GM21390 (cell line): ENCODE measurements at regions not wholly inside any gene's neighbourhood (a gene's known extent, or its start where the extent isn't known, plus 50 kb on each side); places are given as distances from the start of the nearest gene placed in this dataset.
"Not testable (repeated sequence)": the region's sequence is repeated elsewhere in the genome, so short reads cannot be mapped to it uniquely, and the experiment has no call there.

Source experiments
- ATAC-seq: cut with Tn5 transposase; IDR thresholded peaks from one replicate; pipeline ENCODE4 v1.9.1; 2021; ENCODE audit not compliant: unreplicated experiment

DNA sequence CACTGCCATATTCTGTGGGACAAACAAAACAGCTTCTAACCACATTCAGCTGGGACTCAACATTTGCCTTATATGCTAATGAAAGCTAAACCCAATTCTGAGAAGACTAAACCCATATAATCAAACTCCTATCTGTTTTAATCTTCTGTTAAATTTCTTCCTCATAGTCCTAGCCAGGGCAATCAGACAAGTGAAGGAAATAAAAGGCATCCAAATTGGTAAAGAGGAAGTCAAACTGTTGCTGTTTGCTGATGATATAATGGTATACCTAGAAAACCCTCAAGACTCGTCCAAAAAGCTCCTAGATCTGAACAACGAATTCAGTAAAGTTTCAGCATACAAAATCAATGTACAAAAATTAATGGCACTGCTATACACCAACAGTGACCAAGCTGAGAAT is 157.1 kb downstream of the PHLDA1 start:
- no peak for ATAC-seq

DNA sequence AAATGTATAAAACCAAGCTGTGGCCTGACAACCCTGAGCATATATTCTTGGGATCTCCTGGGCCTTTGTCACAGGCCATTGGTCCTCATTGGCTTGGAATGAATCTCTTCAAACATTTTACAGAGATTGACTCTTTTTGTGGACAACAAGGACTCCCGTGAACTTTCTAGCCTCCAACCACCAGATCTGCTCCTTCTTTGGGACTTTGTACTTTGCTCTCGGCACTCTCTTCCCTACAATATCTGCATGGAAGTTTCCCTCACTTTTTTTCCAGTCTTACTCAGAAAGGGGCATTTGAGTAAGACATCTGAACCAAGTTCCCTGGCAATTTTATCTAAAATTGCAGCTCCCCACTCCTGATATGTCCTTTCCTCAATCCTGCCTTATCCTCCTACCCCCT is 158.8 kb downstream of the PHLDA1 start:
- ATAC-seq: no peak

DNA sequence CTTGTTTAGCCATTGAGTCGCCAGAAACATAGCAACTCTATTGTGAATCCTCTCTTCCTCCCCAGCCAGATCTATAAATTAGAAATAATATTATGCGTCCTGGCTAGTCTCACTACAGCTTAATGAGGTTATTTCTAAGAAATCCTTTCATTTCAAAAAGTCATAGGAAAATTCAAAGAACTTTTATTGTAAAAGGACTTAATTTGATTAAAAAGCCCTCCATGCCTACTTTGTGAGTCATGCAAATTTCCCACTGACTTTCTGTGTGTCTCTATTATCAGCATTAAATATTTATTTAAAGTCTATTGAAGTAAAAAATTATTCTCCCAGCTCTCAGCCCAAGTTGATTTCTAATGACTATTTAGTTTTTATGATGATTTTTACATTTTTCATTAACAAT is 160.7 kb downstream of the PHLDA1 start:
- no peak for ATAC-seq

DNA sequence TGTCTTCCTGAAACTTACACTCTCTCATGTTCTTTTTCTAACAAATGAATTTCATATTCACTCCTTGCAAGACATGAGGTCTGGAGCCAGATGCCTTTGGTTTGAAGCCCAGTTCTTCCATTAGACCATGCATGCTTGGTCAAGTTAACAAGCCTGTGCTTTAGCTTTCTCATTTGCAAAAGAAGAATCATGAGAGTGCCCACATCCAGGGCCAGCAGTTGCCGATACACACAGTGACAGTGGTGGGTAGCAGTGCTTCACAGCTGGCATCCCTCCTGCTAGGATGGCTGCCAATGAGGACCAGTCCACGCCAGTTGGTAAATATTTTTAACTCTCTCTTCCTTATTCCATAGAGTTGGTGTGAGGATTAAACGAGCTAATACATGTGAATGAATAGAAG is 163.1 kb downstream of the PHLDA1 start:
- ATAC-seq: no peak

DNA sequence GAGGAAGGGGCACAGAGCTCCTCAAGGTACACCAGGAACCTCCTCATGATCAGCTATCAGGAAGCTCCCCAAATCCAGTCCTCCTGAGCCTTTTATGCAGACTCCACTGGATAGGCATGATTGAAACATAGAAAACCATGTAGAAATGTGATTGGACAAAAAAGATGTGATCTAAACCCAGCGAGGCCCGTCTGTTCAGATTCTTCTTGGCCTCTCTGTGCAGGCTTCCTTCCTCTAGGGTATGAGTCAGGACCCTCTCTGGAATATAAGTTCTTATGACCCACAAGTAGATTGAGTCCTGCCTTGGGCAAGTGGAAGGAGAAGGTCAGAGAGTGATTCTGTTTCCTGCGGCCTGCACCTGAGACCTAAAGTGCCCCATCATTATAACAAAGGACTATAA is 166.3 kb downstream of the PHLDA1 start:
- no peak for ATAC-seq

DNA sequence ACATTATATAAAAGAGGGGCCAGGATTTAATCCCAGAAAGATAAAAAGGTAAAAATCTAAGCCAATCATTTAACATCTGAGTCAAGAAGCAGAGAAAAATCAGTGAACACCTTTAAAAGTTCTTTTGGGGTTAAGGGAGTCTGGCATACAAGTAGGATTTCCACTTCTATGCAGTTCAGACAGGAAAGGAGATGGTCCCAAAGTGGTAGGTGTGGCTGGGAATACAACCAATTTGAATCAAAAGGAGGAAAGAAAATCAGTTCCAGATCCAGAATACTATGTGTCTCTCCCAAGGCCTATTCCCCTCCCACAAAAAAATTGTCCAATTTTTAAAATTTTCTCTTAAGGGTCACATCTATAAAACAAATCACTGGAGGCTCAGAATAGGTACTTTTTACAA is 167.4 kb downstream of the PHLDA1 start:
- no peak for ATAC-seq

DNA sequence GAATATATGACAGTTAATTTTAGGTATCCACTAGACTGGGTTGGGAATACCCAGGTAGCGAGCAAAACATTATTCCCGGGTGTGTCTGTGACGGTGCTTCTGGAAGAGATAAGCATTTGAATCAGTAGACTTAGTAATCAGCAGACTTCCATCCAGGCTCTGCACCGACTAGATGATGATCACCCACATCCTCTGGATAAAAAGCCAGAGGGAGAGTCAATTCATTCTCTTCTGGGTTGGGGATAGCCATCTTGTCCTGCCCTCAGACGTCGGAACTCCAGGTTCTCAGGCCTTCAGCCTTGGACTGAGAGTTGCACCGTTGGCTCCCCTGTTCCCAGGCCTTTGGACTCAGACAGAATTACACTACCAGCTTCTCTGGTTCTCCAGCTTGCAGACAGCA is 168.0 kb downstream of the PHLDA1 start:
- no peak for ATAC-seq

DNA sequence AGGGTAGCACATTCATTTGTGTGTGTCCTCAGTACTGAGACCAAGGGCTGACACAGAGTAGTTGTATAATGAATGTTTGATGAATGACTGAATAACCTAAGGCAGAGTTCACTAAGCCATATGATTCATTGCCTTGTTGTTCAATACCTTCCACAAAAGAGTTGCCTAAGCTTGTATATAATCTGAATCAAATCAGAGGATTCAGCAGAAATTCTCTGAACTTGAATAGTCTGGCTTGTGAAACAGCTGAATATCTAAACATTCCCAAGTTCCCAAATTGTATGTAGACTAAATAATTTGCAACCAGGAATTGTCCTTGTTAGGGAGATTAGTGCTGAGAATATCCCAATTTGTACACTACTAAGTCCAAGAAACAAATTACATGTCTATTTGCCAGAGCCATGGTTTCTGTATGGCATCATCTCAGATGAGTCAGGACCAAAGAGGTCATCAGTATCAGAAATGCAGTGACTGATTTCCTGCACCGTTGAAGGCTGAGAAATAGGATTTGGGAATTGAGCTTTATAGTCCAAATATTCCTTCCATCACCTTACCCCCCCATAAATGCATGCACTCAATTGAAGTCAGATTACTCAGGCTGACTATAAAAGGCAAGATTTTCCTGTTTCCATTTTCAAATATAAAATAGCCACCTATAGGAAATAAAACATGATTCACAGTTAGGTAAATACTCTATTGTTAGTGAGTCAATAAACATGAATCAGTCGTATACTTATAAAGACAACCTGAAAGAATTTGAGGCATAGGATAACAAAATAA is 168.7 kb downstream of the PHLDA1 start:
- ATAC-seq: no peak

DNA sequence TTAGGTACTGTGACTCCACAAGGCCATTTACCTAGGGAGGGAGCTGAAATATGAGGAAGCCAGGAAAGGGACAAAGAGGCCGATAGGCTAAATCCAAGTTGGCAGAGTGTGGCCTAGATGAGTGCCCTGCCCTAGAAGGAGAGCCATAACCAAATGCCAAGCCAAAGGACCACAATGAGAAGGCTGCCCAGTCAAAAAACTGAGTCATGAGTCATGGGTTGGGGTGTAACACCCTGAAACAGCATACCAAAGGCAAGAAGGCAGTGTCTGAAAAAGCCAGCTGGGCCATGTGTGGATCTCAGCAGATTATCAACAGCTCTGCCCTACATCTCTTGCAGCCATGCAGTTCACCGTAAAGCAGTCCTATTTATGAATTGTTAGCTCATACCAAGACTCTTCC is 171.7 kb downstream of the PHLDA1 start:
- ATAC-seq: no peak

DNA sequence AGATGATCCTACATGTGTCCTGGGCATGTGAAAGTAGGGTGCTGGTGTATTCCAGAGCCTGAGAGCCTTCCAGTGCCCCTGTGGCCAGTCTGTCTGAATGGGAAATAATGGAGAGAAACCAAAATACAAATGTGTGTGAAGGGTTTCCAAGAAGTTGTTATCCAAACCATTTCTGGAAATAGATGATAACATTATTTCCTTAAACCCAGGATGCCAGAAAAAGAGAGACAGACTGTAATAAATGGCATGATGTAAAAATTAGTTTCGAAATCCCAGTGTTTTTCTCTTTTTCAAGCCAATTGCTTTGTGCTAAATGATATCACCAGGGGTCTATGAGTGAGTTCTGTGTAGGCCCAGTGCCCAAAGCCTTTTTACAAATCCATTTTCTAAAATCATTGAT is 175.3 kb downstream of the PHLDA1 start:
- ATAC-seq: no peak

DNA sequence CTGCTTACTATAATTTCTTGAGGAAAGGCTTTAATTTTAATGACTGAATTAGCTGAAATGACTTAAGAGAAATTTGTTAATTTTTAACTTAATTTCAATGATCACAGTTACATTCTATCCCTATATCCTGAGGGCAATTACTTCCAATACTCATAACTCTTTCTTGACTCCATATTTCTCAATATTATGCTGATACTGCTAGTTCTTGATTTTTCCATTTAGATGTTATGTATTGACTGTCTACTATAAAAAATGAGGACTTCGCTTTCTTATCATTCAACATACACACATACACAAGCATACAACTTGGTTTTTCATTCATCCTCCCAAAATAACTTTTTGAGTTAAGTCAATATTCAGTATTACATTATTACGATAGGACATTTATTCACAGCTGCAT is 176.2 kb downstream of the PHLDA1 start:
- no peak for ATAC-seq

DNA sequence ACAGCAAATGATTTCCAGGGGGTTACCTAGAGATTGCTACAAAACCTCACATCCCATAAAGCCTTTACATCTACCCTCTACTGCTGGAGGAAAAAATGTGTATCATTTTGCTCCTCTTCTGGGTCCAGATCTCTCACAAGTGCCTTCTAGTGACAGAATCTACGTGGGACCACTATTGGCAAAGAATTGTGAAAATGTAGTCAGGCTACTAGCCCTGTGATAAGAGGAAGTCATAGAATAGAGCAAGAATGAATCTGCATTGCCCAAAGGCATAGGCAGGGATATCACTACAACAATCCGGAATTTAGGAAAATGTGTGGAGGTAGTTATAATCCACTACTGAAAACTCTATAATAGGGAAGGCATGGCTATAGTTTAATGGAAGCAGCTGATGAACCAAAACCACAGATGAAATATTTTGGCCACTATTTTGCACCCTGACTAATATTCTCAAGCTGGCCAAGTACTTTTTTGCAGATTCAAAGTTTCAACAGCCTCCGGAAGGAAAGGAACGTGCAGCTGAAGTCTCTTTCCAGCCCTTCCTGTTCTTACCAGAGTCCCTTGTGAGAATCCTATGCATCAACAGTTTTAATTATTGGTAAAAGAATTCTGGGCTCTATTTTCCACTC is 176.8 kb downstream of the PHLDA1 start:
- ATAC-seq: no peak

DNA sequence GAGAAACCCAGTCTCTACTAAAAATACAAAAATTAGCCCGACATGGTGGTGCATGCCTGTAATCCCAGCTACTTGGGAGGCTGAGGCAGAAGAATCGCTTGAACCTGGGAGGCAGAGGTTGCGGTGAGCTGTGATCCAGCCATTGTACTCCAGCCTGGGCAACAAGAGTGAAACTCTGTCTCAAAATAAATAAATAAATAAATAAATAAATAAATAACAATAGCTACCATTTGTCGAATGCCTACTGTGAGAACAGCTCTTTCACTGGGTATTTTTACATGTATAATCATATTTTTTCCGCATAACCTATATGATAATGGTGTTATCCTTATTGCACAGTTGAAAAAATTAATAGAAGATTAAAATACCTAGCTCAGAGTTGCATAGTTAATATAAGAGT is 177.4 kb downstream of the PHLDA1 start:
- ATAC-seq: not testable (repeated sequence)

DNA sequence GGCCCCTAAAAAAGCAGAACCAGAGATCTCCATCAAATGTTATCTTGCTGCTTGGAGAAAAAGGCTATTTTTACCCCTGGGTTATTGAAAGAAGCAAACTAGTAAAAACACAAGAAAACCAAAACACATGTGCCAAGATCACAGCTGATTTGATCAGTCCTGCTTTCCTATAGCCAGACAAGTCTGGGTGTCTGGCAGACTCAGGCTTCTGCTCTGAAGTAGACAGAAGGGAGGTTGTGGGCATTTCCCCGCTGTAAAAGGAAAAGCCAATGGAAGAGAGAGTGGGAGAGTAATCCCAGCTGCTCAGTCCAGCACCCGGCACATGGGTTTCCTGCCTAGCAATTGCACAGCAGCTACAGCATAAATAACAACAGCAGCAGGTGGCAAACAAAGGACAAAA is 177.9 kb downstream of the PHLDA1 start:
- ATAC-seq: no peak

DNA sequence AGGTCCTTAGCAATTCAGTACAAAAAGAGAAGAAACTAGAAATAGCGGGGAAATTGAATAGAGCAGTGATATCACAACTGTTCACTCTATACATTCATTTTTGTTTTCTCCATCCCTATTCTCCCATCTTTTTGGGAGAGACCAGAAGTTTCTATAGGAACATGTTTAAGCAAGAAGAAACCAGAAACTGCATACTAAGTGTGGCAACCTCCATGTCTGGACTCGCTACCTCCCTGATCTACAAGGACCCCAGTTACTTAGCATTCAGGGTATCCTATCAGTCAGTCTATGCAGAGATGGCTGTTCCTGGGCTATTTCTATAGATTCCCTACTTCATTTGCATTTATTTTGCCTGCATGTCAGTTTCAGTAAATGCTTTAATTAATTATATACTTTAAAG is 178.6 kb downstream of the PHLDA1 start:
- no peak for ATAC-seq

DNA sequence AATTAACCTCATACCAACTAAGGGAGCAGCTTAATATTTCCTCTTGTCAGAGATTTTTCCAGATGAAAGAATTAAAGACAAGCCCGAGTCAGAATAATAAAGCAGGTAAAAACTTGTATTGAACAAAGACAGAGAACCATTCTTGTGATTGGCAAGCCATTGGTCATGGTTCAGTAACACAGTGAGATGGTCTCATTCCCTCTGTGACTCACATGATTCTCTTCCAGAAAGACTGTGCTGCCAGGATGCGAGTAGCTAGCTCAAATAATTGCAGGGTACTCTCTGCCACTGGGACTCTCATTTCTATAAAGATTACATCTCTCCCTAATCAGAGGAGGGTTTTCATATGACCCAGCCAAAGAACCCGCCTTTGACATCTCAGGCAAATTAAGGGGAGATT is 179.4 kb downstream of the PHLDA1 start:
- ATAC-seq: no peak

DNA sequence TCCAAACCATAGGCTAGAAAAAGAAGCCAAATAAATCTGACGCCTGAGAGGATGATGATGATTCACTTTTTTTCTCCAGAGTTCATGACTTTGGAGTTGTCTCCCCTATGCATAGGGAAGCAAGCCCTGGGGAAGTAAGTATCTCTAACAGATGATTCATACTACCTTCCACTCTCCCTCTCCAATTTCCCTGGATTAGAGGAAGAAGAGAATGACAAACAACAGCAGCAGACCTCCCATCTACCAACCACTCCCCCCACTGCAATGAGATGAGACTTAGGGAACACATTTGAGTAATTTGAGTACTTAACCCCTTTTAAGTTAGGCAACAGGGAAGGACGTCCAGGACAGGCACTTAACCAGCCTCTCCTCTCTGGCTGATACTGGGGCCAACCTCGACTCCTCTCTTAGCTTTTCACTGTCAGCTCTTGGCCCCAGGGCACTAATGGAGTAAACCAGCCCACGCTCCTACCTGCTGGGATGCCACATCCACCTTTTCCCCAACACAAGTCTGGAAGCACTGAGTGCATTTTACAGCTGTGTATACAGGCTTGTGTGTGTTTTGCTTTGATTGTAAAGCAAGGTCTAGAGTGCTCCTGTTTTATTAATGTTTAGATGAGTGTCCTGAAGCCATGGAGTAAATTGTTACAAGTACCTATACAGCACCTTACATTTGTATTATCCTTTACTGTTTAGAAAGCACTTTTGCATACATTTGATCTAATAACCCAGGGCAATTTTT is 180.7 kb downstream of the PHLDA1 start:
- no peak for ATAC-seq

DNA sequence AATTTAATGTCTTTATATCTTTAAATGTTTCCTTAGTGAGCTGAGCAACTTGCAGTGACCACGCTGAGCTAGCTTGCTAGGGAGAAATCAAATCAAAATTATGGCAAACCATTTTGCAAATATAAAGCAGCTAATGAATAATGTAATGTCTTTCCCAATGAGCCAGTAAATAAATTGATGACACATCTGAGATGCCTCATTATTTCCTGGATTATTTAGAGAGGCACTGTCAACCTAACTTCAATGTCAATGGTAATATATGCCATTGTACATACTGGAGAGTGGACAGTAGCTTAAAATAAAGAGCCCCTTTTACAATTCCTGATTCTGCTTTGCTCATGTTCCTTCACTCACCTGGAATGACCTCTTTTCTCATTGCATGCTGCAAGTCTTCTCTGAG is 182.6 kb downstream of the PHLDA1 start:
- ATAC-seq: no peak

DNA sequence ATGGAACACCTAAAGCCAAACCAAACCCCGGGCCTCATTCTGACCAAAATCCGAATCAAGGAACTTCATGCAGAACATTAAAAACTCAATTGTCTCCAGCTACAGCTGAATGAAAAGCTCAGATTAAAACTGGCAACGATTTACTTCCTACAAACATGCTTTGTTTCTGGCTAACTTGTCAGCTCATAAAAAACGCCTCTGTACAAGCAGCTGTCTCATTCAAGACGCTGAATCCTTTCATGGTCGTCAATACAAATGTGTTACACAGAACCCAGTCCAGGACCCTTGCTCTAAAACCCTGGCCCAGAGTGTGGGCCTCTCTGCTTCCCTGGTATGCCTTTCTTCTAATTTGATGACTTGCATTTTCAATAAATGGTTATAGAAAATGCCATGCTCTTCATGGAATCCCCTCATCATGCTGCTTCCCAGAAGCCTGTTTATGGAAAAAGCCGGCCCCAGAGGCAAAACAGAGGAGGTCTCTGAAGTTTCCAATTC is 183.1 kb downstream of the PHLDA1 start:
- no peak for ATAC-seq

DNA sequence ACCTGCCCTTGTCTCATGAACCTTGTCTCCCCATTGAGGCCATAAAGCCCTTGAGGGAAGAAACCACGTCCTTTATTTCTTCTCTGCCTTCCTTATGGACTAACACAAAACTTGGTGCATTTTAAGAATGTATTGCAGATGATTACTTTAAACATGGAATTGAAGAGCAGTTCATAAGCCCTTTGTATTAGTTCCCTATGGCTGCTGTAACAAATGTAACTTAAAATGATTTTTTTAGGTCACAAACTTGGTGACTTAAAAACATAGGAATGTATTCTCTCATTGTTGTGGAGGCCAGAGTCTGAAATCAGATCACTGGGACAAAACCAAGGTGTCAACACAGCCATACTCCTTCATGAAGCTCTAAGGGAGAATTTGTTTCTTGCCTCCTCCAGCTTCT is 185.5 kb downstream of the PHLDA1 start:
- no peak for ATAC-seq

DNA sequence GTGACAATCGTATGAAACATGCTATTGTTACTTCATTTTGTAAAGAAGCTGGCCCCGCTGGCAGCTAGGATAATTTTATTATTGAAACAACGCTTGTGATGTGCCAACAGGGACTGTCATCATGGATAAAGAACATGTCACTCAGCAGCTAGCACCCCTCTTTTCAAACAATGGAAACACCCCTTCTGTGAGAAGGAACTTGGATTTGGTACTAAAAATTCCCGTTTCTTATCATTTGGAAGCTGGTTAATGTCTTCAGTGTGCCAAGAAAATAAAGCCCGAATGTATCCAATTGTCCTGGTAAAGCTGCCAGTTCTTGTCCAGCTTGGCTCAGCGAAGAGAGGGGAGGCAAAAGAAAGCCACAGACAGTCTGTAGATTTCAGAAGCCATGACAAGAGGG is 186.6 kb downstream of the PHLDA1 start:
- ATAC-seq: no peak
